GM18867 (cell line): ENCODE measurements at regions not wholly inside any gene's neighbourhood (a gene's known extent, or its start where the extent isn't known, plus 50 kb on each side); places are given as distances from the start of the nearest gene placed in this dataset.

ENCODE experiments used
- ATAC-seq: cut with Tn5 transposase; IDR thresholded peaks from one replicate; pipeline ENCODE4 v1.9.1; 2021; ENCODE audit warnings: mild to moderate bottlenecking, moderate library complexity; ENCODE audit not compliant: unreplicated experiment

DNA sequence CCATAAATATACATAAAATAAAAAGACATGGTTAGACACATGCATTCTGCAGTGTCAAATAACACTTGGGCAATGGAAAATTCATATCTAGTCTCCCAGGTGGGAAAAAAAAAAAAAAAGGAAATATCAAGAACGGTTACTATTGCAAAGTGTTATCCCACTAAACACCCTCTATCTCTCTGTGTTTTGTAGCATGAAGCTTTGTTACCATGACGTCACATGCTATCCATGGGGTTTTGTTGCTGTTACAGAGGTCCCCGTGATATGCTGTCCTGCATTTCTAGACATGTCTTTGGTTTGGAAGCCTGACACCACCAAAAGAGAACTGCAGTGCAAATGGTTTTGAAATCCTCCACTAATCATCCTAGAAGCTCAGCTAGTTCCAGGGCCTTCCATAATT, 50.7 kb upstream of the TLR3 start:
- no peak for ATAC-seq

DNA sequence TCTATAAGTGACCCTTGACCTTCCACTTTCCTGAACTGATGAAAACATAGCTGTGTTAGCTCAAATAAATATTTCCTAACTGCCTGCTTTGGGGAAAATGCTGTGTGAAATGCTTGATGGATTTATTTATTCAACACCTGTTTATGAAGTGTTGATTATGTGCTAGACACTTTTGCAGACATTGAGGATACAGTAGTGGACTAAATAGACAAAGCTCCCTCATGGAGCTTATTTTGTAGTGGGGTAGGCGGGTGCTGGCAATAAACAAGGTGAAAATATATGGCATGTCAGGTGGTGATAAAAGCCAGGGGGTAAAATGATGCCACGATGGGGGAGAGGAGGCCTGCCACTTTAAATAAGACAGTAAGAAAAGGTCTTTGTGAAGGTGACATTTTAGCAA, 50.2 kb upstream of the TLR3 start:
- ATAC-seq: no peak
